ENCODE measurements at regions not wholly inside any gene's neighbourhood (a gene's known extent, or its start where the extent isn't known, plus 50 kb on each side); places are given as distances from the start of the nearest gene placed in this dataset.

DNA sequence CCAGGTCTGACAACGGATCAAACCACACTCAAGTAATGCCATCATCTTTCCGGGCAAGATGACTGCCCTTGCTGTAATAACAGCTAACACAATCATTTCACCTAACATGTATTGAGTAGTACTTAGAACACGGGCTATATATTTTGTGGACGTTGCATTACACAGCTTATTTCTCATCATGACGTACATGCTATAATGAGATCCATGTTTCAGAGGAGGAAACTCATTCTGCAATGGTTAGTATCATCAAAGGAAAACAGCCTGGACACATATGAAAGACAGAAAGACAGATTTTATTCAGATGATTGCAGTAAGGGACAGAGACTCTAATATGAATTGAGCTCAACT lies 446.7 kb downstream of the HS3ST3B1 start:
- no peak for DNase-seq (ENCODE audit: extremely low read depth, insufficient read length)
- TF ChIP-seq CTCF (IDR thresholded peaks at IDR 0.05; ENCODE audit: insufficient read depth, low read length, poor library complexity, severe bottlenecking): no peak
- no peaks in the 10 kb centered on the region for H3K36me3 ChIP-seq (ENCODE audit: control insufficient read depth, insufficient read depth, low read length)
- H3K27me3 ChIP-seq (replicated peaks; ENCODE audit: control insufficient read depth, insufficient read depth, low read length): no peaks in the 10 kb centered on the region
- H3K4me3 ChIP-seq (replicated peaks; ENCODE audit: low read depth, low read length): no peak overlapping the region

- Histone ChIP-seq H3K27me3 (replicated peaks; ENCODE audit: control insufficient read depth, insufficient read depth, low read length) (no peaks in the 10 kb centered on the region), H3K4me3 (replicated peaks; ENCODE audit: low read depth, low read length) (no peak overlapping the region), H3K36me3 (ENCODE audit: control insufficient read depth, insufficient read depth, low read length) (no peaks in the 10 kb centered on the region)
- TF ChIP-seq CTCF (IDR thresholded peaks at IDR 0.05; ENCODE audit: insufficient read depth, low read length, poor library complexity, severe bottlenecking): no peak
- DNase-seq (ENCODE audit: extremely low read depth, insufficient read length): no peak
These were observed 446.1 kb downstream of the HS3ST3B1 start for GRCh38 chr17:14746822-14747602.

- no peaks in the 10 kb centered on the region for H3K27me3 ChIP-seq (replicated peaks; ENCODE audit: control insufficient read depth, insufficient read depth, low read length)
- no peak overlapping the region for H3K4me3 ChIP-seq (replicated peaks; ENCODE audit: low read depth, low read length)
- no peak for DNase-seq (ENCODE audit: extremely low read depth, insufficient read length)
- TF ChIP-seq CTCF (IDR thresholded peaks at IDR 0.05; ENCODE audit: insufficient read depth, low read length, poor library complexity, severe bottlenecking): no peak
- H3K36me3 ChIP-seq (ENCODE audit: control insufficient read depth, insufficient read depth, low read length): no peaks in the 10 kb centered on the region
These were observed 444.7 kb downstream of the HS3ST3B1 start for GRCh38 chr17:14745541-14745940.

DNA sequence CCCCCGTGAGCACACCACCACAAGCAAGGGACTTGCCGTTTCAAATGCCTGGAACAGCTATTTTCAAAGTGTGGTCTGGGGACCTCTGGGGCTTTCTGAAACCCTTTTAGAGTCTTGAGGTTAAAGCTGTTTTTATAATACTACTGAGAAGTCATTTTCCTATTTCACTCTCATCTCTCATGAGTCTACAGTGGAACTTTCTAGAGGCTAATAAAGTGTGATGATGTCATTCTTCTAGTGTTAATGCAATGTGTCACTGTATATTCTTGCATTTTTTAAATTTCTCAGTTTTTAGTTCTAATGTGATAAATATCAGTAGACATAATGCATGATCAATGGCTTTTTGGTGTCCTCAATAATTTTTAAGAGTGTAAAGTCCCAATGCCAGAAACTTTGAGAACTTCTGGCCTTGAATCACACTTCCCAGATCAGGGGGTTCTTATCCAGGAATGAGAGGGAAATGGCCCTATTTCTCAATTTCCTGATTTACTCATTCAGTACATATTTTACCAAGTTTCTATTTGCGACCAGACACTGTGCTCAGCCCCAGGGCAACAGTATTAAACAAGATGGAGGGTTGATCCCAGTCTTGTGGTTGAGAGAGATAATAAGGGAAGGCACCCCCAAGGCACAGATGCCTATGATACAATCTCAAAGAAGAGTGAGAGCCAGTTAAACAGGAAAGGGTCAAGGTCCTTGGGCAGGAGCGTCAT lies 444.0 kb downstream of the HS3ST3B1 start:
- DNase-seq (ENCODE audit: extremely low read depth, insufficient read length): no peak
- Histone ChIP-seq H3K4me3 (replicated peaks; ENCODE audit: low read depth, low read length) (no peak overlapping the region), H3K36me3 (ENCODE audit: control insufficient read depth, insufficient read depth, low read length) (no peaks in the 10 kb centered on the region), H3K27me3 (replicated peaks; ENCODE audit: control insufficient read depth, insufficient read depth, low read length) (no peaks in the 10 kb centered on the region)
- no peak for TF ChIP-seq CTCF (IDR thresholded peaks at IDR 0.05; ENCODE audit: insufficient read depth, low read length, poor library complexity, severe bottlenecking)

- no peak for TF ChIP-seq CTCF (IDR thresholded peaks at IDR 0.05; ENCODE audit: insufficient read depth, low read length, poor library complexity, severe bottlenecking)
- Histone ChIP-seq H3K36me3 (ENCODE audit: control insufficient read depth, insufficient read depth, low read length) (no peaks in the 10 kb centered on the region), H3K4me3 (replicated peaks; ENCODE audit: low read depth, low read length) (no peak overlapping the region), H3K27me3 (replicated peaks; ENCODE audit: control insufficient read depth, insufficient read depth, low read length) (no peaks in the 10 kb centered on the region)
- no peak for DNase-seq (ENCODE audit: extremely low read depth, insufficient read length)
These were observed 440.6 kb downstream of the HS3ST3B1 start for GRCh38 chr17:14741491-14741890.
